ENCODE measurements at regions not wholly inside any gene's neighbourhood (a gene's known extent, or its start where the extent isn't known, plus 50 kb on each side); places are given as distances from the start of the nearest gene placed in this dataset.
A peak's percentile ranks its signal among the peaks of the same experiment; 100 is the strongest.
"Not testable (repeated sequence)": the region's sequence is repeated elsewhere in the genome, so short reads cannot be mapped to it uniquely, and the experiment has no call there.

DNA sequence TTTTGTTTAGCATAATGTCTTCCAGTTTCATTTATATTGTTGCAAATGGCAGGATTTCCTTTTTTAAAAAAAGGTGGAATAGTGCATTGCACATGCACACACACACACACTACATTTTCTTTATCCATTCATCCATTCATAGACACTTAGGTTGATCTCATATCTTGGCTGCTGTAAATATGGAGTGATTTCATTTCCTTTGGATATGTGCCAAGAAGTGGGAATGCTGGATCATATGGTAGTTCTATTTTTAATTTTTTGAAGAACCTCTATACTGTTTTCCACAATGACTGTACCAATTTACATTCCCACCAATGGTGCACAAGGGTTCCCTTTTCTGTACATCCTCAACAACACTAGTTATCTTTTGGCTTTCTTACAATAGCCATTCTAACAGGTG, 68.9 kb downstream of the EBLN1 start:
- Histone ChIP-seq H4K20me1 (ENCODE audit: insufficient read depth, low read length) (no peaks in the 10 kb centered on the region), H3K9ac (ENCODE audit: low read depth, low read length) (no peak overlapping the region), H3K4me1 (ENCODE audit: control insufficient read depth, insufficient read depth, low read length) (no peaks in the 10 kb centered on the region), H2AFZ (replicated peaks; ENCODE audit: low read length, poor library complexity) (no peak overlapping the region), H3K18ac (ENCODE audit: low read depth, low read length) (no peak overlapping the region), H3K4me3 (ENCODE audit: insufficient read depth, low read depth, low read length) (no peak overlapping the region), H3K4ac (ENCODE audit: low read depth, low read length) (no peak overlapping the region), H2BK5ac (ENCODE audit: low read depth, low read length, poor library complexity, severe bottlenecking) (no peak overlapping the region), H3K9me1 (ENCODE audit: insufficient read depth, low read length) (no peaks in the 10 kb centered on the region), H3K79me1 (ENCODE audit: low read depth in 1 of 2, low read length in 2 of 2) (no peaks in the 10 kb centered on the region), H3K4me2 (ENCODE audit: low read depth, low read length) (no peak overlapping the region), H3K27ac (ENCODE audit: insufficient read depth, low read length) (no peak overlapping the region), H4K8ac (ENCODE audit: low read depth in 2 of 2, low read length in 2 of 2) (no peak overlapping the region), H3K27me3 (ENCODE audit: control insufficient read depth, insufficient read depth, low read length) (no peaks in the 10 kb centered on the region), H2AK9ac (replicated peaks; ENCODE audit: low read depth, low read length, poor library complexity) (no peak overlapping the region), H2BK15ac (ENCODE audit: low read depth, low read length) (no peak overlapping the region), H2AK5ac (ENCODE audit: low read depth, low read length) (no peak overlapping the region), H3K9me3 (ENCODE audit: control insufficient read depth, insufficient read depth, low read length) (no peaks in the 10 kb centered on the region), H3K56ac (ENCODE audit: extremely low read depth, insufficient read depth, low read length) (no peak overlapping the region), H2BK120ac (ENCODE audit: low read depth, low read length) (no peak overlapping the region), H2BK20ac (ENCODE audit: low read depth, low read length) (no peak overlapping the region), H4K91ac (ENCODE audit: insufficient read depth, low read depth, low read length) (no peak overlapping the region), H3K23ac (ENCODE audit: low read depth, low read length) (no peak overlapping the region), H4K5ac (ENCODE audit: low read depth, low read length) (no peak overlapping the region), H3K14ac (replicated peaks; ENCODE audit: low read depth, low read length) (no peak overlapping the region), H3K36me3 (ENCODE audit: control insufficient read depth, insufficient read depth, low read length) (no peaks in the 10 kb centered on the region)
- in situ Hi-C loops (cut with MboI; ENCODE audit: low sequenced_read_pairs) (no loop called here), dilution Hi-C loops (cut with HindIII; ENCODE audit: low sequenced_read_pairs, unreplicated experiment) (no loop called here), intact Hi-C loops (cut with micrococcal nuclease) (no loop called here)
- DNase-seq (peak; percentile 7), ATAC-seq (ENCODE audit: low read depth) (no peak)
- CTCF ChIA-PET: no interaction called here
- BruUV-seq (replicated peaks): no TSS peak
- POLR2A ChIA-PET (ENCODE audit: unreplicated experiment): no interaction called here
- no peak for TF ChIP-seq RCOR1 (IDR thresholded peaks at IDR 0.05; ENCODE audit: insufficient replicate concordance, low read length)
- no peak for TF ChIP-seq CEBPB (IDR thresholded peaks at IDR 0.05; ENCODE audit: low read depth, low read length)
- TF ChIP-seq FOS (IDR thresholded peaks at IDR 0.05; ENCODE audit: low read depth, low read length): no peak
- TF ChIP-seq BHLHE40 (IDR thresholded peaks at IDR 0.05; ENCODE audit: low read depth, low read length): no peak
- TF ChIP-seq MAFK (IDR thresholded peaks at IDR 0.05; ENCODE audit: low read depth, low read length): no peak
- TF ChIP-seq, protein P1, sequence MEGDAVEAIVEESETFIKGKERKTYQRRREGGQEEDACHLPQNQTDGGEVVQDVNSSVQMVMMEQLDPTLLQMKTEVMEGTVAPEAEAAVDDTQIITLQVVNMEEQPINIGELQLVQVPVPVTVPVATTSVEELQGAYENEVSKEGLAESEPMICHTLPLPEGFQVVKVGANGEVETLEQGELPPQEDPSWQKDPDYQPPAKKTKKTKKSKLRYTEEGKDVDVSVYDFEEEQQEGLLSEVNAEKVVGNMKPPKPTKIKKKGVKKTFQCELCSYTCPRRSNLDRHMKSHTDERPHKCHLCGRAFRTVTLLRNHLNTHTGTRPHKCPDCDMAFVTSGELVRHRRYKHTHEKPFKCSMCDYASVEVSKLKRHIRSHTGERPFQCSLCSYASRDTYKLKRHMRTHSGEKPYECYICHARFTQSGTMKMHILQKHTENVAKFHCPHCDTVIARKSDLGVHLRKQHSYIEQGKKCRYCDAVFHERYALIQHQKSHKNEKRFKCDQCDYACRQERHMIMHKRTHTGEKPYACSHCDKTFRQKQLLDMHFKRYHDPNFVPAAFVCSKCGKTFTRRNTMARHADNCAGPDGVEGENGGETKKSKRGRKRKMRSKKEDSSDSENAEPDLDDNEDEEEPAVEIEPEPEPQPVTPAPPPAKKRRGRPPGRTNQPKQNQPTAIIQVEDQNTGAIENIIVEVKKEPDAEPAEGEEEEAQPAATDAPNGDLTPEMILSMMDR (conservative IDR thresholded peaks at IDR 0.05; ENCODE audit: low read depth, low read length): no peak
- TF ChIP-seq RAD21 (IDR thresholded peaks at IDR 0.05; ENCODE audit: low read length): no peak
- TF ChIP-seq POLR2A (IDR thresholded peaks at IDR 0.05; ENCODE audit: low read depth, low read length): no peak

DNA sequence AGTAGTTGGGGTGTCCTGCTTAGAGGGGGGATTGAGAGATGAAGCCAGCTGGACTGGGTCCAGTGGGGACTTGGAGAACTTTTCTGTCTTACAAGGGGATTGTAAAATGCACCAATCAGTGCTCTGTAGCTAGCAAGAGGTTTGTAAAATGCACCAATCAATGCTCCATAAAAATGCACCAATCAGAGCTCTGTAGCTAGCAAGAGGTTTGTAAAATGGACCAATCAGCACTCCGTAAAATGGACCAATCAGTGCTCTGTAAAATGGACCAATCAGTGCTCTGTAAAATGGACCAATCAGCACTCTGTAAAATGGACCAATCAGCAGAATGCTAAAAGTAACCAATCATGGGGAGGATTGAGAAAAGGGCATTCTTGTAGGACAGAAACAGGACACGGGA, 71.9 kb downstream of the EBLN1 start:
- H3K4ac ChIP-seq (ENCODE audit: low read depth, low read length); BruUV-seq (replicated peaks); H3K9me3 ChIP-seq (ENCODE audit: control insufficient read depth, insufficient read depth, low read length); H3K27ac ChIP-seq (ENCODE audit: insufficient read depth, low read length); POLR2A ChIA-PET (ENCODE audit: unreplicated experiment); H2BK120ac ChIP-seq (ENCODE audit: low read depth, low read length); H3K36me3 ChIP-seq (ENCODE audit: control insufficient read depth, insufficient read depth, low read length); H4K91ac ChIP-seq (ENCODE audit: insufficient read depth, low read depth, low read length); H3K4me1 ChIP-seq (ENCODE audit: control insufficient read depth, insufficient read depth, low read length); H2AK5ac ChIP-seq (ENCODE audit: low read depth, low read length); H4K5ac ChIP-seq (ENCODE audit: low read depth, low read length); ATAC-seq (ENCODE audit: low read depth); H2BK15ac ChIP-seq (ENCODE audit: low read depth, low read length); H3K9ac ChIP-seq (ENCODE audit: low read depth, low read length); in situ Hi-C loops (cut with MboI; ENCODE audit: low sequenced_read_pairs); H2BK20ac ChIP-seq (ENCODE audit: low read depth, low read length); H3K14ac ChIP-seq (replicated peaks; ENCODE audit: low read depth, low read length); H3K4me2 ChIP-seq (ENCODE audit: low read depth, low read length); H3K79me1 ChIP-seq (ENCODE audit: low read depth in 1 of 2, low read length in 2 of 2); H3K56ac ChIP-seq (ENCODE audit: extremely low read depth, insufficient read depth, low read length); H4K8ac ChIP-seq (ENCODE audit: low read depth in 2 of 2, low read length in 2 of 2); H4K20me1 ChIP-seq (ENCODE audit: insufficient read depth, low read length); H3K18ac ChIP-seq (ENCODE audit: low read depth, low read length); CTCF ChIA-PET; H3K27me3 ChIP-seq (ENCODE audit: control insufficient read depth, insufficient read depth, low read length); H2AK9ac ChIP-seq (replicated peaks; ENCODE audit: low read depth, low read length, poor library complexity); H3K4me3 ChIP-seq (ENCODE audit: insufficient read depth, low read depth, low read length); H3K23ac ChIP-seq (ENCODE audit: low read depth, low read length); DNase-seq; H2AFZ ChIP-seq (replicated peaks; ENCODE audit: low read length, poor library complexity); H3K9me1 ChIP-seq (ENCODE audit: insufficient read depth, low read length); dilution Hi-C loops (cut with HindIII; ENCODE audit: low sequenced_read_pairs, unreplicated experiment); H2BK5ac ChIP-seq (ENCODE audit: low read depth, low read length, poor library complexity, severe bottlenecking); intact Hi-C loops (cut with micrococcal nuclease): not testable (repeated sequence)
- 43% methylated on average over 1 of the region's 2 CpGs; no CpG with 5 or more reads in 1 of the 2 experiments for WGBS, 2 experiments (ENCODE audit: extremely low coverage in 2 of 2, insufficient read length in 1 of 2)

All from IMR-90 (cell line).